GM12892 (cell line): ENCODE measurements at regions not wholly inside any gene's neighbourhood (a gene's known extent, or its start where the extent isn't known, plus 50 kb on each side); places are given as distances from the start of the nearest gene placed in this dataset.

ENCODE experiments used
- DNase-seq: peaks from one replicate; pipeline ENCODE4 v3.0.0; 2011; ENCODE audit not compliant: insufficient read length
- FAIRE-seq: peaks from 2 replicates; lab custom pipeline; 2011; peaks lifted over from hg19 to GRCh38; lab: Jason Lieb, UNC
- POLR2A ChIP-seq: IDR thresholded peaks from 2 replicates; pipeline ENCODE4 v1.6.1; 2011; ENCODE audit warnings: low read depth, low read length, control low read depth
- POLR2AphosphoS5 ChIP-seq: IDR thresholded peaks from 2 replicates; pipeline ENCODE4 v1.6.1; 2011; ENCODE audit warnings: low read depth, low read length, control low read depth
- TAF1 ChIP-seq: IDR thresholded peaks from 2 replicates; pipeline ENCODE4 v1.6.1; 2011; ENCODE audit warnings: low read depth, mild to moderate bottlenecking, control low read depth, low read length, borderline replicate concordance

DNA sequence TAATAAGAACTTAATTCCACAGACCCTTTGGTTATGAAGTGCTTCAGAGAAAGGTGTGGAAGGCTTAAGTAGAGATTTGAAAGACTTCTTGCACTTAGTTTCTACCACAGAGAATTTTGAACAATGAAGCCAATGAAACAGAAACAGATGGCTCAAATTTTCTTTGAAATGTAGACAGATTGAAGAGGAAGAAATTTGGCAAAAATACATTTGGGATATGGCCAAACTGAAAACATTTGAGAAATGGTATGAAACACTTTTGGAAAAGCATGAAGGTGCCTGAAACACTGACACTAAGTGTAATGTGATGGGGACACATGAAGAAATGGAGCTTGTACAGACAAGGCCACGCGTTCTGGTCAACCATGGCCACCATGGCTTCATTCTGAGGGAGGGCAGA is 272.4 kb upstream of the EXOC2 start:
- DNase-seq (no peak), FAIRE-seq (no peak)
- TF ChIP-seq POLR2AphosphoS5, result no peak
- no peak for TF ChIP-seq TAF1
- no peak for TF ChIP-seq POLR2A

DNA sequence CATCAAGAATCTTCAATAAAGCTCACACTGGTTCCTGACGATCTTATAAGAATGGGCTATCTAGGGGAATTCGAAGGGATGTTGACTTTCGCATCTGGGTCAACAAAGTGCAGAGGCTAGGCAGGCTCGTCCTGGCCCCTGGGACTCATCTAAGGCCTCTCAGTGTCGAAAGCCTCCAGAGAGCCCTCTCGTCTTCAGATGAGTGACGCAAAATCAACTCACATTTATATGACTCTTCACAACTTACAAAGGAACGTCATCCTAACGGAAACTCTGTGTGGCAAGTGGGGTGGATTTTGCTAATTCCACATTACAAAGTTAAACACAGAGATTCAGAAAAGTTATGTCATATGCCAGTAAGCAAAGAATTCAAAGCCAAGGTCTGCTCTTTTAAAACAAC is 270.5 kb upstream of the EXOC2 start:
- no peak for TF ChIP-seq TAF1
- no peak for TF ChIP-seq POLR2A
- no peak for TF ChIP-seq POLR2AphosphoS5
- FAIRE-seq (no peak), DNase-seq (no peak)

DNA sequence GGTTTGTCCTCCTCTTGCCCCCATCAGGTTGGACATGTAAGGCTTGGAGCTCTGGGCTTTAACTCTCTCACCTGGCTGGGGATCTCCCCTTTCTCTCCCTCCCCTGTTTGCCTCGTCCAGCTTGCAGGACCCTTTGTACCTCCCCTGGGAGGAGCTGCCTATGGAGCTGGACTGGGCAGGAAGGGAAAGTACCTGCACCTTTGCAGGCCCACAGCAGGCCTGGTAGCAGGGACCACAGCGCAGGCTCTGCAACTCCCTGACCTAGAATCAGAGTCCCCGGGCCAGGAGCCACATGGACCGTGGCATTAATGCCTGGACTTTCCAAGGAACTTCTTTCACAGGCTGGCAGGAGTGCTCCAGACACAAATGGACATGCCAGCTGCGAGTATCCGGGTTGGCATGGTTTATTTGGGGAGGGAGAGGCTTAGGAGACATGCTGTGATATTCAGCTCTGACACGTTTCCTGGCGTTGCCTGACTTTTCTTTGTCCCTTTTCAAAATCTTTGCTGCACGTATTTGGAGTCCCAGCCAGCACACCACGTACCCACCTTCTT is 268.5 kb upstream of the EXOC2 start:
- FAIRE-seq (no peak), DNase-seq (no peak)
- TF ChIP-seq TAF1, result no peak

GRCh38 chr6:960356-960755 is 267.4 kb upstream of the EXOC2 start:
- TF ChIP-seq POLR2A (no peak), POLR2AphosphoS5 (no peak), TAF1 (no peak)
- DNase-seq (no peak), FAIRE-seq (no peak)

DNA sequence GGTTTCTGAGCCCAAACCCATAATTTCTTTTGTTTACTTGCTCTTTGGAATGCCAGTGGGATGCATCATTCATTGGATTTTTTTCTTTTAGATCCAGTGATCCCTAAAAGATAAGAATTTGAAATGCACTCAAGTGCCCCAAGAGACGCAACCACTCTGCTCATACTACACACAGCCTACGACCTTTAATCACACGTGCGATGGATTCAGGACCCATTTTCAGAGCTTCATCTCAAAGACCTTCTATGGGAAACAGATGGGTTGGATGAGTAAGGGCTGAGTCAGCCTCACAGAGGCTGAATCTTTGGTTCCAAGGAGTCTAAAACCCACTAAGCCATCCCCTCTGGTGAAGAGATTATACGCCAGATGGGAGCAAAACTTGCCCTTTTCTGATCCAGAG is 265.5 kb upstream of the EXOC2 start:
- no peak for FAIRE-seq
- no peak for TF ChIP-seq POLR2A
- no peak for TF ChIP-seq POLR2AphosphoS5
- no peak for DNase-seq

DNA sequence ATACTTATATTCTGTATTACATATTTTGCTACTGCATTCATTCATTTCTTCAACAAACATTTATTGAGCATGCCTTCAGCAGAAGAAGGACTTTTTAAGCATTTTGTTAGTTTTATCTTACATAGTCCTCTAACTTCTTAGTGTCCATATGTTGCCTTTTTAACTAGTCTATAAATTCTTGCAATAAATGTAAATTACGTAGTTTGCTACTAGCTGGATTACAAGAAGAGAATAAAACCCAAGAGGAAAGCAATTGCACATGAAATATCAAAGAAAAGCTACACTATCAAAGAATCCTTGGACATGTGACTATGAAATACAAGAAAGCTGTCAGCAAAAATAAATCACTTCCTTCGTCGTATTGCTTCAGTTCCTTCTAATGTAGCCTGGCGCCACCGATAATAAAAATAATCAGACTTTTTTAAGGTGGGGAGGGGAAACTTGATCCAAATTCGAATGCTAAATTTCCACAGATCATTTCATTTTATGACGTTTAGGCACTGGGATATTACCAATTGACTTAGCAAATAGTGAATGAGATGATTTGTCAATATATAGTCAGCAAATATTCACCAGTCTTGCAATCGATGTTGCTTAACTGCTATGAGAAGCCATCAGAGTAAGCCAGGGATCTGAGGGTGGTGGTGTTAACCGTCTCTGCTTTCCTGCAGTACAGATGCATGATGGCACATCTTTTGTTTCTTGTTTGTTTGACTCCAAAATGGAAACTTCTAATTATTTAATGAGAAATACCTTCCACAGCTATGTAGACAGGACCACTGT is 258.7 kb upstream of the EXOC2 start:
- DNase-seq (no peak), FAIRE-seq (no peak)
- no peak for TF ChIP-seq TAF1

- no peak for DNase-seq
- no peak for FAIRE-seq
- TF ChIP-seq TAF1 (no peak), POLR2AphosphoS5 (no peak), POLR2A (no peak)
Observed at GRCh38 chr6:947235-947934, 254.4 kb upstream of the EXOC2 start.

DNA sequence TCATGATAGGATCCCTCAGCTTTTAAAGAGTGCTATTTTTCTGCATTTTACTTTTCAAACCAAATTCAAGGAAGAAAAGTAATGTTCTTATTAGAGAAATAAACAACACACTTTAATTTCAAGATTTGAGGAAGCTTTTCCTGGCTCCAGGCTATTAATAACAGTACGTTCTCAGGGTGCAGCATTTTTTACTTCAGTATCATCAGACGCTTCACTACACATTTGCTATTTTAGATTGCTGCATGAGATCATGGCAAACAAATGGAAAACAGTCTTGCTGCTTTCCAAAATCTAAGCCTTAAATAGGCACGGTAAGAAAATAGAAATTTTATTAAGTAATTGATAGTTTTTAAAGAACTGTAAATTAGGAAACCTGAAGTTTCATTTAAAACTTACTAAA is 253.6 kb upstream of the EXOC2 start:
- no peak for DNase-seq

DNA sequence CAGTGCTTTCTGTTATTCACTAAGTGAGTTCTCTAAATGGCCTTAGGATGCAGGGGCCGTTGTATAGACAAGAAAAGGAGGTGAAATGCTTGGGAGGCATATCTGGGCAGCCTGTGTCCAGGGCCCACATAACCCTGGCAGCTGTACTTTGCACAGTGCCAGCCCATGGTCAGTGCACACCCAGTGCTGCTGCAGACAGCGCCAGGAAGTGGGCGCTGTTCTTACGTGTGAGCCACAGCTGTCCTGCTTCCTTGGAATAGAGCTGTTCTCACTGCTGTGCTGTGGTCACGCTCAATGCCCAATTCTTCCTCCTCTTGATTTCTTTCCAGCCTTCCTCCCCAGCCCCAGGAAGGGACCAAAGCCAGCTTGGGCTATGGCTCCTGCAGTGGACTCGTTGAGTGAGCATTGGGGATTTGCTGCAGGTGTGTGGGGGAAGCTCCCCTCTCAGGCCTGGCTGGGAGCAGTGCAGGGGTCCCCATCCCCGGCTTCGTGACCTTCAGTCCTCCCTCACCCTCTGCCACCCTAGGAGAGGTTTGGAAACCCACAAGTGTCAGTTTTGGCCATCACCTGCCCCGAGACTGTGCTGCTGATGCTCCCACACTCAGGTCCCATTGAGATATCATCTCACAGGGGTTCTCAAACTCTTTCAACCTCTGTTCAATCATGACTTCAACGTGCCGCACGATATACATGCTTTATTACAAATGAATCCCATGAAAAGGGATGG is 246.8 kb upstream of the EXOC2 start:
- DNase-seq, result no peak
- no peak for FAIRE-seq
- TF ChIP-seq POLR2AphosphoS5 (no peak), TAF1 (no peak), POLR2A (no peak)

More for the DNA sequence above, 253.6 kb upstream of the EXOC2 start:
- TF ChIP-seq POLR2A (no peak), TAF1 (no peak), POLR2AphosphoS5 (no peak)
- FAIRE-seq, result no peak

GRCh38 chr6:938916-939315 is 246.0 kb upstream of the EXOC2 start:
- FAIRE-seq (no peak), DNase-seq (no peak)
- TF ChIP-seq POLR2A (no peak), POLR2AphosphoS5 (no peak), TAF1 (no peak)

DNA sequence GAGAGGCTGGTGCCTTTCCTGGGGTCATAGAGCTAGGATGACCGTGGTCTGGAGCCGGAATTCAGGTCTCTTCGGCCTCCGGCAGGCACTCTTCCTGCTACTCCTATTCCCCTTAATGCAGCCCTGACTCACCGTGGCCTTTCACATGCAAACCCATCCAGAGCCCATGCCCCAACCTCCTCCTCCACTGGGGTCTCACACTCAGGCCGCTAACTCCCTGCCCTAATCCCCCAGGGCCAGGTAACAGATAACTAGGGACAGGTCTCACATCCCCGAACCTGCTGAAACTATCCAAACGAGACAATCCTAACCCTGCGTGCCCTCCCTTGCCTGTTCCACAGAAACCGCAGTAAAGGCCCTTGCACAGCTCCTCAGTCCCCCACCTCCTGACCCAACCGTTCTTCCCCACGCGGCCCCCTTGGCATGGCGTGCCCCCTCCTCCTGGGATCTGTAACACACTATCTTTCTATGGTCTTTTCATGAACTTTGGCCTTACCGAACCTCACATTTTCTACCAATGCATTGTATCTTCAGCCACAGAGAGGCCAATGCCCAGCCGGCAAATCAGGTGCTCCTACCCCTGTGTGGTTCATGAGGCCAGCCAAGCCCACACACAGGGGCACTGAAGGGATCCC is 245.4 kb upstream of the EXOC2 start:
- FAIRE-seq (no peak), DNase-seq (no peak)
- TF ChIP-seq POLR2A (no peak), POLR2AphosphoS5 (no peak), TAF1 (no peak)

DNA sequence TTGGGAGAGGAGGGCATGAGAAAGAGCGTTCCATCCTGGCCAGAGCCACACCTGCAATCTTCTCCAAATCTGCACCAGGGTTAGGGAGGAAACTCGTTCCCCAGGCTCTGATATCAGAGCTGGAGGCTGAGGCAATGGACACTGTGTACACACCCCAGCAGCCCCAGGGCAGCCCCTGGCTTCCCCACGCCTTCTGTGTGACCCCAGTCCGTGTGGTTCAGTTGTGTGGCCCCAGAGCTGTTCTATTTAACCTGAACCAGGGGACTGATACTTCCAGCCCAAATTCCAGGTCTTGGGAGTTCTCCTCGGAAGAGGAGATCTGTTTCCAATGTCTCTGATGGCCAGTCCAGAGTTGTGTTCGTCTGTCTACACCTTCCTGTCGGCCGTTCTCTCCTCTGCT is 242.6 kb upstream of the EXOC2 start:
- FAIRE-seq, result no peak

More for the DNA sequence above, 242.6 kb upstream of the EXOC2 start:
- DNase-seq, result no peak
- no peak for TF ChIP-seq TAF1
